ENCODE measurements at regions not wholly inside any gene's neighbourhood (a gene's known extent, or its start where the extent isn't known, plus 50 kb on each side); places are given as distances from the start of the nearest gene placed in this dataset.

DNA sequence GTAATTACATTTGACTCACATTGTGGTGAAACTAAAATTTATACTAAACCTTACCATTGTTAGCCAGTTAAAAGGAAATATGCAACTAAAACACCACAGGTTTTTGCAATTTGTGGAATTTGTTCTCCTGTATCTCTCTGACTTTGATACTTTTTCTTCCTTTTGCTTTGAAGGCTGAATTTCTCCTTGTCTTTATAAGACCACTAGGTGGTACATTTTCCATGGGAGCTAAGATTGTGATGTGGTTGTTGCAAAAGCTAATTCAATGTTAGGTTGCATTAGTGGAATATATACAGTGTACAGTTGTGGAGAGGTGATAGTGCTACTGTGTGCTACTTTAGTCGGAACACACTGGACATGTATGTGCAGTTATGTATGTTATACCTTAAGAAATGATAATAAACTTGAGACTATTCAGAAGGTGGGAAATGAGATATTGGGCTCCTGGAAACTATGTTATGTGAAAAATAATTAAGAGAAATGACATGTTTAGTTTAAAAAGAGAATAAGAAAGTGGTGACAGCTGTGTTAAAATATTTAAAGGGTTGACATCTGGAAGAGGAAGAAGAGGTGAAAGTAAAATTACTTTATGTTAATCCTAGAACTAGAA lies 70.3 kb downstream of the ARL9 start:
- TF ChIP-seq, protein P1, sequence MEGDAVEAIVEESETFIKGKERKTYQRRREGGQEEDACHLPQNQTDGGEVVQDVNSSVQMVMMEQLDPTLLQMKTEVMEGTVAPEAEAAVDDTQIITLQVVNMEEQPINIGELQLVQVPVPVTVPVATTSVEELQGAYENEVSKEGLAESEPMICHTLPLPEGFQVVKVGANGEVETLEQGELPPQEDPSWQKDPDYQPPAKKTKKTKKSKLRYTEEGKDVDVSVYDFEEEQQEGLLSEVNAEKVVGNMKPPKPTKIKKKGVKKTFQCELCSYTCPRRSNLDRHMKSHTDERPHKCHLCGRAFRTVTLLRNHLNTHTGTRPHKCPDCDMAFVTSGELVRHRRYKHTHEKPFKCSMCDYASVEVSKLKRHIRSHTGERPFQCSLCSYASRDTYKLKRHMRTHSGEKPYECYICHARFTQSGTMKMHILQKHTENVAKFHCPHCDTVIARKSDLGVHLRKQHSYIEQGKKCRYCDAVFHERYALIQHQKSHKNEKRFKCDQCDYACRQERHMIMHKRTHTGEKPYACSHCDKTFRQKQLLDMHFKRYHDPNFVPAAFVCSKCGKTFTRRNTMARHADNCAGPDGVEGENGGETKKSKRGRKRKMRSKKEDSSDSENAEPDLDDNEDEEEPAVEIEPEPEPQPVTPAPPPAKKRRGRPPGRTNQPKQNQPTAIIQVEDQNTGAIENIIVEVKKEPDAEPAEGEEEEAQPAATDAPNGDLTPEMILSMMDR (IDR thresholded peaks at IDR 0.05) = peak in 3 of 7 experiments; percentile 16 to 34 (median 25)
- no peak for TF ChIP-seq POLR2A (IDR thresholded peaks at IDR 0.05)

All from body of pancreas (tissue), 4 donors.